Neural progenitor cell (in vitro differentiated cells): ENCODE measurements at regions not wholly inside any gene's neighbourhood (a gene's known extent, or its start where the extent isn't known, plus 50 kb on each side); places are given as distances from the start of the nearest gene placed in this dataset.

Experiments
- CTCF ChIP-seq: fragments of 200-600 bp; sonication (generic); IDR thresholded peaks from 2 replicates; pipeline ENCODE4 v1.5.1; 2017; ENCODE audit warnings: antibody characterized with exemption, mild to moderate bottlenecking
- EZH2 ChIP-seq: fragments of 200-600 bp; sonication (generic); IDR thresholded peaks from 2 replicates; pipeline ENCODE4 v1.6.1; 2017; ENCODE audit warnings: antibody characterized with exemption, mild to moderate bottlenecking, moderate library complexity

GRCh38 chr11:106514706-106515105 is 437.2 kb downstream of the AASDHPPT start:
- TF ChIP-seq CTCF (no peak), EZH2 (no peak)
